Skin epidermis (tissue), 12 donors: ENCODE measurements at regions not wholly inside any gene's neighbourhood (a gene's known extent, or its start where the extent isn't known, plus 50 kb on each side); places are given as distances from the start of the nearest gene placed in this dataset.

ENCODE experiments used
- H3K27ac ChIP-seq, 21 experiments: fragments of 200-600 bp; sonication (generic) in 11 of 21; one replicate each; pipeline ENCODE4 v1.5.0; 2020; ENCODE audit warnings: mild to moderate bottlenecking in 3 of 21, inconsistent platforms in 2 of 21, moderate library complexity in 2 of 21
- H3K4me3 ChIP-seq, 7 experiments: fragments of 200-600 bp; sonication (generic) in 2 of 7; one replicate each; pipeline ENCODE4 v1.5.0; 2020; ENCODE audit warnings: inconsistent platforms in 2 of 7, mild to moderate bottlenecking in 2 of 7, moderate library complexity in 1 of 7

- no peak overlapping the region for H3K27ac ChIP-seq
- H3K4me3 ChIP-seq = no peak overlapping the region
These were observed 97.1 kb upstream of the GNAO1 start for GRCh38 chr16:56094231-56094630.

GRCh38 chr16:56093055-56093454 lies 98.2 kb upstream of the GNAO1 start:
- H3K4me3 ChIP-seq = no peak overlapping the region
- H3K27ac ChIP-seq = no peak overlapping the region

DNA sequence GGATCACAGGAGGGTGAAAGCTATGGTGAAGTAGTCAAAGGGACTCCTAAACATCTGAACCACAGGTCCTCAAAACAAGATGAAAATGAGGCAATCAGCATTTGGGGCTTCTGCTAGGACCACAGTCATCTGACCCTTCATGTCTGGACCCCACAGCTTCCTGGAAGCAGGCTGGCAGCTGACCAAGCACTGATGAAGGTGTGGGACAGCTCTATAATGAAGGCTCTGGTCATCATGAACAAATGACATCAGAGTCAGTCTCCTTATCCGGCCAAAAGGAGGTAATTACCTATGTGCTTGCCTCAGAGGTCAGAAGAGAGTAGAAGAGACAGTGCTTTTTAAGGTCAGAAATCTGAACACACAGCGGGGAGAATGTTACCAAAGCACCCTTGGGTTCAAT lies 101.2 kb upstream of the GNAO1 start:
- H3K4me3 ChIP-seq = no peak overlapping the region
- no peak overlapping the region for H3K27ac ChIP-seq

GRCh38 chr16:56087626-56088025 lies 103.7 kb upstream of the GNAO1 start:
- H3K4me3 ChIP-seq = no peak overlapping the region
- no peak overlapping the region for H3K27ac ChIP-seq

DNA sequence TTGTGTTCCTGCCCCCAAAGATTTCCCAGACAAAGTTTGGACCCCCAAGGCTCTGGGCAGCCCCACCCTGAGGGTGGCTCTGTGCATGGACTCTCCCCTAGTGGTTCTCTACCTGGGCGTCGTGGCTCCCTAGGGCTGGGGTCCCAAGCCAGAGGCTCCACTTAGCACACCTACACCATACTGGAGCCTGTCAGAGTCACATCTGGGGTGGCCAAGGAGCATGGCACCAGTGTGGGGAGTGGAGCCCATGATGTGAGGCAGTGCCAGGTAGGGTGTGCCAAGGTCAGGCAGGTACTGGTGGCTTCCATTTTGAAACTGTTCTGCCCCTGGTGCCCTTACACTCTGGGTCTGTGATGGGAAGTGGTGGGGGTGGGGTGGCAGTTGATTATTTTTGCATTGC lies 109.9 kb upstream of the GNAO1 start:
- no peak overlapping the region for H3K4me3 ChIP-seq
- no peak overlapping the region for H3K27ac ChIP-seq

DNA sequence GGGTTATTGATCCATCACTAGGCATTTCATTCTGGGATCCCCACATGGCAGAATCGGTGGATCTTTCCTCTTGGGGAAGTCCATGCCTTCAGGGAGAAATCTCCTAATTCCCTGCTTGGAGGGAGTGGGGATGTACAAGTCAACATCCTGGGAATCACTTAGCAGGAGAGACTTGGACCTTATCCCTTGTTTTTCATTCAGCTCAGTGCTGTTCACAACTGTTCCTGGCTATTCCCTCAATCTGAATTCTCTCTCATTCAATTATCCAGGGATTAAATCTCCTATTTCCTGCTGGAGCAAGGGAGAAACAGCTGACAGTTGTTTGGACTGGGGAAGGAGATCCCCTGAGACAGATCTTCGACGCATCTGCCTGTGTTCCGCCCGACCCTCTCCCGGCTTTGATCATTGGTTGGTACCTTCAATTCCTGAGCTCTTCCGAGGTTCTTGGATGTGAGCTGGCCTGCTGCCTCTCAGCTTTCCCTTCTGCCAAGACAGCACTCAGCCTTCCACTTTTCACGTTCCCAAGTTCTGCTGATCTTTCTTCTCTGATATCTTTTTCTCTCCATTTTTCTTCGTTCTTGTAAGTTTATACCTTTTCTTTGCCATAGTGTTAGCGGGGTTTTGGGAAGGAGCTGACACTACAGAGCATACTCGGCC lies 115.4 kb upstream of the GNAO1 start:
- Histone ChIP-seq H3K4me3 (no peak overlapping the region), H3K27ac (no peak overlapping the region)

GRCh38 chr16:56073508-56073907 lies 117.8 kb upstream of the GNAO1 start:
- Histone ChIP-seq H3K4me3 (no peak overlapping the region), H3K27ac (no peak overlapping the region)

GRCh38 chr16:56072096-56072495 lies 119.2 kb upstream of the GNAO1 start:
- Histone ChIP-seq H3K4me3 (no peak overlapping the region), H3K27ac (no peak overlapping the region)

- H3K27ac ChIP-seq = no peak overlapping the region
- H3K4me3 ChIP-seq = no peak overlapping the region
These were observed 122.5 kb upstream of the GNAO1 start for GRCh38 chr16:56068816-56069215.

- Histone ChIP-seq H3K4me3 (no peak overlapping the region), H3K27ac (no peak overlapping the region)
These were observed 123.0 kb upstream of the GNAO1 start for GRCh38 chr16:56068314-56068713.

GRCh38 chr16:56067406-56067805 lies 123.9 kb upstream of the GNAO1 start:
- Histone ChIP-seq H3K27ac (no peak overlapping the region), H3K4me3 (no peak overlapping the region)

- H3K4me3 ChIP-seq = no peak overlapping the region
- no peak overlapping the region for H3K27ac ChIP-seq
These were observed 124.7 kb upstream of the GNAO1 start for GRCh38 chr16:56066617-56067016.

DNA sequence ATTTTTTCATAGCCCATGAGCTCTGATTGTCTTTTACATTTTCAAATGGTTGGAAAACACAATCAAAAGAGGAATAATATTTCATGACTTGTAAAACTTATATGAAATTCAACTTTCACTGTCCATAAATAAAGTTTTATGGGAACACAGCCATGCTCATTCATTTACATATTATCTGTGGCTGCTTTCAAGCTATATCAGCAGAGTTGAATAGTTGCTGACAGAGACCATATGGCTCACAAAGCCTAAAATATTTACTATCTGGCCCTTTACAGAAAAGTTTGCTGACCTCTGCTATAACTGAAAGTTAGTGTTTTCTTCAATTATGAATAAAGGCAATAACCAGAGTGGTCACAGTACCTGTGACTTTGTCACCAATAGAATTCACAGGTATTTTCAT lies 128.2 kb upstream of the GNAO1 start:
- Histone ChIP-seq H3K4me3 (no peak overlapping the region), H3K27ac (no peak overlapping the region)

GRCh38 chr16:56057151-56057550 lies 134.1 kb upstream of the GNAO1 start:
- Histone ChIP-seq H3K4me3 (no peak overlapping the region), H3K27ac (no peak overlapping the region)

DNA sequence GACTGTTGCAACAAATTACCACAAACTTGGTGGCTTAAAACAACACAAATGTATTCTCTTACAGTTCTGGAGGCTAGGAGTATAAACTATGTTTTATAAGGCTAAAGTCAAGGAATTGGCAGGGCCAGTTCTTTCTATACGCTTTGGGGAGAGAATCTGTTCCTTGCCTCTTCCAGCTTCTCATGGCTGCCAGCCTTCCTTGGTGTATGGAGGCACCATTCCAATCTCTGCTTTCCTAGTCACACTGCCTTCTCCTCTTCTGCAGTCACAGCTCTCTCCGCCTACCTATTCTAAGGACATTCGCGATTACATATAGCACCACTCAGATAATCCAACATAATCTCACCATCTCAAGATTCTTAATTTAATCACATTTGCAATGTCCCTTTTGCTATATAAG lies 140.4 kb upstream of the GNAO1 start:
- H3K27ac ChIP-seq = no peak overlapping the region

DNA sequence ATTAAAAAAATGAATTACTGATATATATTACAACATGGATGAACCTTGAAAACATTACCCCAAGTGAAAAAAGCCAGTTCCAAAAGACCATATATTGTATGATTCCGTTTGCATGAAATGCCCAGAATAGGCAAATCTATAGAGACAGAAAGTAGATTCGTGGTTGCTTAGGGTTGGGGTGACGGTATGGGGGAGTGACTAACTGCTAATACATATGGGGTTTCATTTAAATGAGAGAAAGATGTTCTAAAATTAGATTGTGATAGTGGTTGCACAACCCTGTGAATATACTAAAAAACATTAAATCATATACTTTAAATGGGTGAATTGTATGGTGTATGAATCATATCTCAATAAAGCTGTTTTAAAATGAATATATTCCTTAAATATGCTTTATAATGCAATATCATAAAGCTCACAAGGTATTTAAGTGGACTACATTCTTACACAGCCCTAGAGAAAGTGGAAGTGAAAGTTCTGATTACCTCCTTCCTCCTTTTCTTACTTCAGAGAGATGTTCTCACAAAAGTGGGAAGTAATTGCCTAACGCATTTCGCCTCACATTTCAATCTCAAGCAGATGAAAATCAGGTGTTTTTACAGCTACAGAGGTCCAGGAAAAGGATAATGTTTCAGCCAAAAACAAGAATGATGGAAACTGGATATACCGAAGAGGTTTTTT lies 142.7 kb upstream of the GNAO1 start:
- no peak overlapping the region for H3K27ac ChIP-seq
- no peak overlapping the region for H3K4me3 ChIP-seq

More for the DNA sequence above, 140.4 kb upstream of the GNAO1 start:
- no peak overlapping the region for H3K4me3 ChIP-seq

DNA sequence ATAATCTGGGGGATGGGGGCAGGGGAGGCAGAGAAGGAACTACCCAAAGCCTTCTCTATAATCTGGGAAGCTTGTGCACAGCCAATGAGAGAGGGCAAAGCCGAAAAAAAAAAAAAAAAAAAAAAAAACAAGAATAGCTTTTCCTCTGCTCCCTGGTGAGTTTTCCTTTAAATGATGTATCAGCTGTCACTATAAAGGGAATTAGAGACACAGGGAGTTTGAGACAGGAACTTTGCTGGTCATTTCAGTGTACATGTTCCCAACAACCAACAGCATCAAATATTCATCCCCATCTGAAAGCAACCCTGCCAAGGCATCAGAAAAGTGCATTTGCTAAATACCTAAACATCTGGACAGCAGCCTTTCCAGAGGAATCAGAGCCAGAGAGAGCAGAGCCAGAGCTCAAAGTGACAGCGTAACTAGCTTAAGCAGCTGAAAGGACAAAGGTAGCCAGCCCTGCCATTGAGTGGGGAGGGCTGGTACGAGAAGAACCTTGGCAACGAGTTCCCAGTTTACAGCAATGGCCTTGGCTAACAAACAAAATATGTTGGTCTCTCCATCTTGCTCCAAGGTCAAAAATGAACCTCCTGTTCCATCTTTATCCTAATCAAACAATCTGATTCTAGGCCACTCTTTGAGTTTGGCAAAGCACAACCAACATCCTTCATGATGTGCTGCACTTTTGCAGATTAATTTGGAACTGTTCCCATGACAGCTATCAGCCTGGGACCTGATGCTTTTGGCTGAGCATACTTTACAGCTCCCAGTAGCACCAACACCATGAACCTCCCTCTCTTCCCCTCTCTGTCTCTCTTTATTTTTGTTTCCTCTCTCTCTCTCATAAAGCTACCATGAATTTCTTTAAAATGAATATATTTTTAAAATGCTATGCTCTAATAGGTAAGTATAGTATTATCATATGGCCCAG lies 143.7 kb upstream of the GNAO1 start:
- Histone ChIP-seq H3K4me3 (no peak overlapping the region), H3K27ac (no peak overlapping the region)

- Histone ChIP-seq H3K27ac (no peak overlapping the region), H3K4me3 (no peak overlapping the region)
These were observed 148.9 kb upstream of the GNAO1 start for GRCh38 chr16:56042416-56042815.

GRCh38 chr16:56041556-56042140 lies 149.6 kb upstream of the GNAO1 start:
- Histone ChIP-seq H3K27ac (no peak overlapping the region), H3K4me3 (no peak overlapping the region)

- Histone ChIP-seq H3K27ac (no peak overlapping the region), H3K4me3 (no peak overlapping the region)
These were observed 152.7 kb upstream of the GNAO1 start for GRCh38 chr16:56038564-56039098.
